Activated CD4-positive, alpha-beta T cell treated with anti-CD3 and anti-CD28 coated beads, Interleukin-2, amount 10 ng/mL, durations not matched to agents 7 days and 5 days (primary cell): ENCODE measurements at regions not wholly inside any gene's neighbourhood (a gene's known extent, or its start where the extent isn't known, plus 50 kb on each side); places are given as distances from the start of the nearest gene placed in this dataset.

Experiments used
- CTCF ChIA-PET: fragments of 350-600 bp; sonication (Branson Sonifier 250); formaldehyde crosslinking; loops from one replicate; lab custom pipeline; 2021; ENCODE audit warnings: antibody characterized with exemption; lab: Charles Lee
- POLR2A ChIA-PET: fragments of 350-600 bp; sonication (Branson Sonifier 250); formaldehyde crosslinking; loops from one replicate; lab custom pipeline; 2021; ENCODE audit warnings: antibody characterized with exemption; lab: Charles Lee
- DNase-seq: peaks from one replicate; pipeline ENCODE4 v3.0.0-alpha.2; 2020
- H3K27ac Mint-ChIP-seq: one replicate; pipeline ENCODE4 v1.8.0; 2021; ENCODE audit warnings: mild to moderate bottlenecking, moderate library complexity, mixed read lengths
- H3K27me3 Mint-ChIP-seq: one replicate; pipeline ENCODE4 v1.8.0; 2021; ENCODE audit warnings: mixed read lengths
- H3K36me3 Mint-ChIP-seq: one replicate; pipeline ENCODE4 v1.8.0; 2021; ENCODE audit warnings: low read depth, mixed read lengths
- H3K4me1 Mint-ChIP-seq: one replicate; pipeline ENCODE4 v1.8.0; 2021; ENCODE audit warnings: mixed read lengths
- H3K4me3 Mint-ChIP-seq: one replicate; pipeline ENCODE4 v1.8.0; 2021; ENCODE audit warnings: mild to moderate bottlenecking, moderate library complexity, mixed read lengths
- H3K9me3 Mint-ChIP-seq: one replicate; pipeline ENCODE4 v1.8.0; 2021; ENCODE audit warnings: mixed read lengths

- H3K27ac Mint-ChIP-seq = no peak overlapping the region
- ChIA-PET POLR2A (no interaction called here), CTCF (no interaction called here)
- no peak for DNase-seq
- H3K36me3 Mint-ChIP-seq = no peaks in the 10 kb centered on the region
- H3K4me3 Mint-ChIP-seq = no peak overlapping the region
- peaks cover 19% of the 10 kb centered on the region for H3K4me1 Mint-ChIP-seq
- H3K27me3 Mint-ChIP-seq = peaks cover 61% of the 10 kb centered on the region
- H3K9me3 Mint-ChIP-seq = no peaks in the 10 kb centered on the region
Observed at GRCh38 chr2:464562-465309, 176.8 kb upstream of the ALKAL2 start.

GRCh38 chr2:460861-461260, 173.0 kb upstream of the ALKAL2 start:
- no peaks in the 10 kb centered on the region for H3K36me3 Mint-ChIP-seq
- ChIA-PET POLR2A (no interaction called here), CTCF (no interaction called here)
- no peak overlapping the region for H3K4me3 Mint-ChIP-seq
- peaks cover 17% of the 10 kb centered on the region for H3K4me1 Mint-ChIP-seq
- H3K9me3 Mint-ChIP-seq = no peaks in the 10 kb centered on the region
- DNase-seq = peak; percentile 73
- peak overlapping the region; percentile 7 for H3K27ac Mint-ChIP-seq
- H3K27me3 Mint-ChIP-seq = peaks cover 59% of the 10 kb centered on the region

DNA sequence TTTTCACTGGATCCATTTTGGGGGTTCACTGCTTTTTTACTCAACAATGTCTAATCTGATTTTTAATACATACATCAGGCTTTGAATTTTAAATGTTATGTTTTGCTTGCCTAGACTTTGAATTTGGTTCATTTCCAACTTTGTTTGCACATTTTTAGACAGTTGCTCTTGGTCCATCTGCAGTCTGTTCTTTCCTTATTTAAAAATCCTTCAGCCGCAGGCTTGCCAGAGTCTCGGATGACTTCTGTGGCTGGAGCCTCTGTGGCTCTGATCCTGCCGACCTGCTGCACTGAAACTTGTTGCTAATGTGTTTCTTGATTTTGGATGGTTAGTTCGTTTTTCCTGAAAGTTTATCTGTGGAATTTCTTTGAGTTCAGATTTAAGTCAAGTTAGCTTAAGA, 172.0 kb upstream of the ALKAL2 start:
- CTCF ChIA-PET = interaction anchor here (1.3 kb wide), 1 partner anchor 11 kb away, joined by 3 read pairs; no protein-coding TSS in a partner anchor
- Mint-ChIP-seq H3K36me3 (no peaks in the 10 kb centered on the region), H3K4me3 (no peak overlapping the region), H3K9me3 (no peaks in the 10 kb centered on the region), H3K27me3 (peaks cover 54% of the 10 kb centered on the region), H3K27ac (no peak overlapping the region), H3K4me1 (peaks cover 21% of the 10 kb centered on the region)
- POLR2A ChIA-PET = no interaction called here
- DNase-seq = no peak

DNA sequence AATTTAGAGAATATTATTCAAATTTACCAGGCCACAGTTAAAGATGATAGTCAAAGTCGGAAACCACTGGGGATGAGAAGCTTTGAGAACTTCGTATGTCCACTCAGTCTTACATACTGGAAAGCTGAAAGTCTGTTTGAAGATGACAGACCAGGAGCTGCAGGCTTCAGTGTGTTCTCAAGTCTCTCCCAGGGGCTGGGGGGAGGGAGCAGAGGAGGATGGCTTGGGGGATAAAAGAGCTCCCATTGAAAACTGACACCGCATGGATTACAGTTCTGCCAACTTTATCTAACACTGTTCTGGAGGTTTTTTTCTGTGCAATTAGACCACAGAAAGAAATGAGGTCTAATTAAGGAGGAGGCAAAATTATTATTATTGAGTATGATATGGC, 170.5 kb upstream of the ALKAL2 start:
- POLR2A ChIA-PET = no interaction called here
- no peaks in the 10 kb centered on the region for H3K9me3 Mint-ChIP-seq
- H3K36me3 Mint-ChIP-seq = no peaks in the 10 kb centered on the region
- H3K27me3 Mint-ChIP-seq = peaks cover 50% of the 10 kb centered on the region
- no peak overlapping the region for H3K4me3 Mint-ChIP-seq
- H3K27ac Mint-ChIP-seq = no peak overlapping the region
- peaks cover 21% of the 10 kb centered on the region for H3K4me1 Mint-ChIP-seq
- CTCF ChIA-PET = no interaction called here
- no peak for DNase-seq

- no peaks in the 10 kb centered on the region for H3K36me3 Mint-ChIP-seq
- CTCF ChIA-PET = no interaction called here
- H3K4me3 Mint-ChIP-seq = no peak overlapping the region
- H3K27ac Mint-ChIP-seq = no peak overlapping the region
- POLR2A ChIA-PET = no interaction called here
- H3K9me3 Mint-ChIP-seq = no peaks in the 10 kb centered on the region
- peaks cover 46% of the 10 kb centered on the region for H3K27me3 Mint-ChIP-seq
- peaks cover 21% of the 10 kb centered on the region for H3K4me1 Mint-ChIP-seq
- no peak for DNase-seq
Observed at GRCh38 chr2:457792-458424, 170.0 kb upstream of the ALKAL2 start.

DNA sequence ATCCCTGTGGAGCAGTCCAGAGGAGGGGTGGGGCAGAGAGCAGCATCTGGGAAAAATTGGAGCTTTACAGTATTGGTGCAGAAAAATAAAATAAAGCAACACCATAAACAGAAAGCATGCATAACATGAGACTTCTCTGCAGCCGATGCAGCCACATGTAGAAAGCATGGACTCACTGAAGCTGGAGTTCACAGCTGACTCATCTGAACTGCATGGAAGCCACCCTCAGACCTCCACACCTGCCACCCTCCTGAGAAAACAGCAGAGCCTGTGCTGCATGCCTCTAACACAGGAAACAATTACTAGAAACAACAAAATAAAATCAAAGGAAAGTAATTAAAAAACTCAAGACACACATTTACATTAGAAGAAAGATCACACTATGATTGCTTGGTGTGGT, 169.4 kb upstream of the ALKAL2 start:
- no peaks in the 10 kb centered on the region for H3K9me3 Mint-ChIP-seq
- ChIA-PET CTCF (no interaction called here), POLR2A (no interaction called here)
- no peak overlapping the region for H3K4me3 Mint-ChIP-seq
- H3K36me3 Mint-ChIP-seq = no peaks in the 10 kb centered on the region
- DNase-seq = no peak
- no peak overlapping the region for H3K27ac Mint-ChIP-seq
- peaks cover 42% of the 10 kb centered on the region for H3K27me3 Mint-ChIP-seq
- peaks cover 21% of the 10 kb centered on the region for H3K4me1 Mint-ChIP-seq

- no peaks in the 10 kb centered on the region for H3K36me3 Mint-ChIP-seq
- ChIA-PET CTCF (no interaction called here), POLR2A (no interaction called here)
- no peak overlapping the region for H3K4me3 Mint-ChIP-seq
- no peak for DNase-seq
- H3K27ac Mint-ChIP-seq = no peak overlapping the region
- H3K9me3 Mint-ChIP-seq = no peaks in the 10 kb centered on the region
- H3K4me1 Mint-ChIP-seq = peaks cover 14% of the 10 kb centered on the region
- peaks cover 33% of the 10 kb centered on the region for H3K27me3 Mint-ChIP-seq
Observed at GRCh38 chr2:455913-456312, 168.0 kb upstream of the ALKAL2 start.

DNA sequence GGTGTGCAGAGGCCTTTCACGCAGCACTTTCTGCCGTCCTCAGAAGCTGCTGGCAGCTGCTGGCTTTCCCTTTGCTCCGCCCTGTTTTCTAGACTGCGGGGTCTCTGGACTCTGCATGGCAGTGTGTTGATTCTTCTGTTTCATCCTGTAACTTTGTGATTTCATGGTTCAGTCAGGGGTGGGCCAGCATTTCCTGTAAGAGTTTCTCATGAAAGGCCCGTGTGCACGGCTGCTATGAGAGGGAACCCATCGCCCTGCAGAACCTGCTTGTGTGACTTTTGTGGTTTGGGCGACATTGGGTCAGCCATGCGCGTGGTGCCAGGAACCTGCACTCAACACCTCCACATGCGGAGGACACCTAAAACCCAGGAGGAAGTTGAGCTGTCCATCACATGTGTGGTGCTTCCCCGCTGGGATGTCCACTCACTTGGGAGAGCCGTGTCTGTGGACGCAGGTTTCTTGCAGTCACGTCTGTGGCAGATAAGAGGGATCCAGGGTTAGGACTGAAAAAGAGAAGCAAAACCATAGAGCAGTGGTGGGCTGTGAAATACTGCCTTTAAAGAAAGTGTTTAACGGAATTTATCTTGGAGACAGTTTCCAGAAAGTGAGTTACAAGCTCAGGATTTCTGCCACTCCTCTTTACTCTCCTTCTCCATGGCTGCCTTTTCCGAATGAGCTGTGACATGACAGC, 167.3 kb upstream of the ALKAL2 start:
- peaks cover 6% of the 10 kb centered on the region for H3K4me1 Mint-ChIP-seq
- ChIA-PET CTCF (no interaction called here), POLR2A (no interaction called here)

DNA sequence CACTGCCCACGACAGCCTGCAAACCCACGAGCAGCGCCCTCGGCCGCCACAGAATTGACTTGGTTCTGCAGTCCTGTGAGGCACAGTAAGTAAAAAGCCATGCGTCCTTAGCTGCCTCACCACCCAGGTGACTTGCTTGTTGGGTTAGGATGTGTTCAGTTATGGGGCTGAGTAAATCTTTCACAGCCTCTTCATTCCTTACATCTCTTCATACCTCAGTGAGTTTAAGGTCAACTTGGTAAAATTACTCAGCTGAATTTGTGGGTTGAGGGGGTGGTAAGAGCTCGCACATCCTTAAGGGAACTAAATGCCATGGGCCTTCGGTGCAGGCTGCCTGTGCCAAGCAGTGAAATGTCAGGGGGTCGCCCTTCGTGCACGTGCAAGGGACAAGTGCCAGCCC, 165.2 kb upstream of the ALKAL2 start:
- DNase-seq = no peak
- H3K9me3 Mint-ChIP-seq = no peaks in the 10 kb centered on the region
- no peaks in the 10 kb centered on the region for H3K36me3 Mint-ChIP-seq
- no peak overlapping the region for H3K27ac Mint-ChIP-seq
- peaks cover 13% of the 10 kb centered on the region for H3K27me3 Mint-ChIP-seq
- ChIA-PET POLR2A (no interaction called here), CTCF (no interaction called here)
- H3K4me3 Mint-ChIP-seq = no peak overlapping the region
- peaks cover 4% of the 10 kb centered on the region for H3K4me1 Mint-ChIP-seq

More for the DNA sequence above, 167.3 kb upstream of the ALKAL2 start:
- peaks cover 26% of the 10 kb centered on the region for H3K27me3 Mint-ChIP-seq
- H3K4me3 Mint-ChIP-seq = no peak overlapping the region
- H3K27ac Mint-ChIP-seq = no peak overlapping the region
- no peak for DNase-seq
- H3K36me3 Mint-ChIP-seq = no peaks in the 10 kb centered on the region
- no peaks in the 10 kb centered on the region for H3K9me3 Mint-ChIP-seq

DNA sequence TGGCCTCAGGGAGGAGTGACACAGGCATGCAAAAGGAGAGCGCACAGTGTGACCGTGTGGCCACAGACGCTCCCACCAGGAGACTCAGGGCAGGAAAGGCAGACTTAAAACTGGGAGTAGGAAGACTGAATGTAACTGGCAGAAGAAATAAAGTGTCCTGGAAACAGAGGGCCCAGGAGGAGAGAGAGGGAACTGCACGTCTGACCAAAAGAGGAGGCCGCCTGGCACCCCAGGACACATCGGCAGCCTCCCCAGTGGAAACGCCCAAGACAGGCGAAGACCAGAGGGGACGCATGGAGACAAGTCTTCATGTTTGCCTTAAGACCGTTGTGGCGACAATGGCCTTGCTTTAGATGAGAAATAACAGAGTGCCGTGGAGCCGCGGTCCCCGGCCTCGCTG, 163.6 kb upstream of the ALKAL2 start:
- Mint-ChIP-seq H3K4me3 (no peak overlapping the region), H3K9me3 (no peaks in the 10 kb centered on the region), H3K4me1 (peaks cover 4% of the 10 kb centered on the region), H3K27me3 (peaks cover 5% of the 10 kb centered on the region), H3K27ac (no peak overlapping the region), H3K36me3 (no peaks in the 10 kb centered on the region)
- CTCF ChIA-PET = no interaction called here
- POLR2A ChIA-PET = no interaction called here
- DNase-seq = no peak

- no peak overlapping the region for H3K27ac Mint-ChIP-seq
- no peaks in the 10 kb centered on the region for H3K9me3 Mint-ChIP-seq
- no peaks in the 10 kb centered on the region for H3K36me3 Mint-ChIP-seq
- CTCF ChIA-PET = no interaction called here
- peaks cover 5% of the 10 kb centered on the region for H3K4me1 Mint-ChIP-seq
- no peak overlapping the region for H3K4me3 Mint-ChIP-seq
- DNase-seq = no peak
- H3K27me3 Mint-ChIP-seq = no peaks in the 10 kb centered on the region
- POLR2A ChIA-PET = no interaction called here
Observed at GRCh38 chr2:449246-450067, 161.6 kb upstream of the ALKAL2 start.

- DNase-seq = no peak
- ChIA-PET POLR2A (no interaction called here), CTCF (no interaction called here)
- Mint-ChIP-seq H3K36me3 (no peaks in the 10 kb centered on the region), H3K27me3 (no peaks in the 10 kb centered on the region), H3K9me3 (no peaks in the 10 kb centered on the region), H3K4me1 (peaks cover 5% of the 10 kb centered on the region), H3K27ac (no peak overlapping the region), H3K4me3 (no peak overlapping the region)
Observed at GRCh38 chr2:447902-448665, 160.2 kb upstream of the ALKAL2 start.
